ENCODE measurements at regions not wholly inside any gene's neighbourhood (a gene's known extent, or its start where the extent isn't known, plus 50 kb on each side); places are given as distances from the start of the nearest gene placed in this dataset.

- TF ChIP-seq SREBF2 (IDR thresholded peaks at IDR 0.05) (no peak), CTCF (IDR thresholded peaks at IDR 0.05) (no peak), MAZ (IDR thresholded peaks at IDR 0.05; ENCODE audit: borderline replicate concordance, low read depth, low read length) (no peak), POLR2A (IDR thresholded peaks at IDR 0.05; ENCODE audit: low read length) (no peak), EP300 (IDR thresholded peaks at IDR 0.05) (no peak), PBX3 (IDR thresholded peaks at IDR 0.05) (no peak), NPAS2 (CRISPR knock-in tag; IDR thresholded peaks at IDR 0.05; ENCODE audit: borderline replicate concordance) (no peak), HMGXB4 (CRISPR knock-in tag; IDR thresholded peaks at IDR 0.05; ENCODE audit: borderline replicate concordance) (no peak), EHMT2 (IDR thresholded peaks at IDR 0.05; ENCODE audit: low read depth) (no peak), JUNB (IDR thresholded peaks at IDR 0.05) (no peak), RFX5 (IDR thresholded peaks at IDR 0.05) (no peak), JUN (IDR thresholded peaks at IDR 0.05) (no peak)
- TF ChIP-seq, protein P1, sequence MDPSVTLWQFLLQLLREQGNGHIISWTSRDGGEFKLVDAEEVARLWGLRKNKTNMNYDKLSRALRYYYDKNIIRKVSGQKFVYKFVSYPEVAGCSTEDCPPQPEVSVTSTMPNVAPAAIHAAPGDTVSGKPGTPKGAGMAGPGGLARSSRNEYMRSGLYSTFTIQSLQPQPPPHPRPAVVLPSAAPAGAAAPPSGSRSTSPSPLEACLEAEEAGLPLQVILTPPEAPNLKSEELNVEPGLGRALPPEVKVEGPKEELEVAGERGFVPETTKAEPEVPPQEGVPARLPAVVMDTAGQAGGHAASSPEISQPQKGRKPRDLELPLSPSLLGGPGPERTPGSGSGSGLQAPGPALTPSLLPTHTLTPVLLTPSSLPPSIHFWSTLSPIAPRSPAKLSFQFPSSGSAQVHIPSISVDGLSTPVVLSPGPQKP (IDR thresholded peaks at IDR 0.05; ENCODE audit: low read depth, low read length), result no peak
Observed at GRCh38 chr20:7379621-7380220, 560.5 kb downstream of the HAO1 start.

Measured in A549 (cell line).